GM18498 (cell line): ENCODE measurements at regions not wholly inside any gene's neighbourhood (a gene's known extent, or its start where the extent isn't known, plus 50 kb on each side); places are given as distances from the start of the nearest gene placed in this dataset.
"Not testable (repeated sequence)": the region's sequence is repeated elsewhere in the genome, so short reads cannot be mapped to it uniquely, and the experiment has no call there.

Source experiments
- ATAC-seq: cut with Tn5 transposase; IDR thresholded peaks from one replicate; pipeline ENCODE4 v1.9.1; 2021; ENCODE audit warnings: mild to moderate bottlenecking, moderate library complexity; ENCODE audit not compliant: unreplicated experiment

DNA sequence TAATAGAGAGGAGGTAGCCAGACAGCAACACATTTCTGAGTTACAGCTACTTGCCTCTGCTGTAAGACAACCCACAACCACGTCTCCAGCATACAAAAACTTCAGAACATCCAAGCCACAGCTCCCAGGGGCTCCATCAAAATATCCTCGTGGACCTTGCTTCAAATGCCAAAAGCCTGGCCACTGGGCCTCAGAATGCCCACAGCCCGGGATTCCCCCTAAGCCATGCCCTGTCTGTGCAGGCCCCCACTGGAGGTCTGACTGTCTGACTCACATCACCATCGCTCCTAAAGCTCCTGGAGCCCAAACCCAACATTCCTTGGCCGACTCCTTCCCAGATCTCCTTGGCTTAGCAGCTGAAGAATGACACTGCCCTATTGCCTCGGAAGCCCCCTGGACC is 186.6 kb upstream of the MAGEB16 start:
- ATAC-seq: not testable (repeated sequence)

GRCh38 chrX:35617836-35618235 is 180.3 kb upstream of the MAGEB16 start:
- ATAC-seq: no peak

GRCh38 chrX:35622040-35622439 is 176.1 kb upstream of the MAGEB16 start:
- no peak for ATAC-seq

GRCh38 chrX:35622601-35623000 is 175.5 kb upstream of the MAGEB16 start:
- no peak for ATAC-seq

GRCh38 chrX:35625714-35626113 is 172.4 kb upstream of the MAGEB16 start:
- no peak for ATAC-seq

GRCh38 chrX:35626124-35626523 is 172.0 kb upstream of the MAGEB16 start:
- no peak for ATAC-seq

- ATAC-seq: not testable (repeated sequence)
These were observed 162.2 kb upstream of the MAGEB16 start for GRCh38 chrX:35635971-35636370.

GRCh38 chrX:35664833-35665232 is 133.3 kb upstream of the MAGEB16 start:
- ATAC-seq: no peak

- ATAC-seq: no peak
These were observed 132.8 kb upstream of the MAGEB16 start for GRCh38 chrX:35665311-35665710.

DNA sequence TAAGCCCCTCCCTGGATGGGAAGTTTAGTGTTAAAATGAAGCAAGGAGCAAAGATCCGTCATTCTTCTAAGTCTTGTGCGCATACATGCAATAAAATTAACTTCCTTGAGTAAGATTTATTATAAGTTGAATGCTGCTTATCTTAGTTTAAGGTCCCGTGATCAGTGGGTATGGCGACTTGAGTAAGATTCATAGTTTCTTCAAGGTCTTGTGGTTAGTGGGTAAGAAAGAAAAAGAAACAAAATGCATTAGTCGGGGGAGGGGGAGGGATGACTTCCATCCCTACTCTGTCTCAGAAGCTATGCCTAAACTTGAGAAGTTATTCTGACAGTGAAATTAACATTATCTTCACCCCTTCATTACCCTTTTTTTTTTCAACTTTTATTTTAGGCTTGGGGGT is 127.3 kb upstream of the MAGEB16 start:
- ATAC-seq: no peak

GRCh38 chrX:35675151-35675550 is 123.0 kb upstream of the MAGEB16 start:
- no peak for ATAC-seq

DNA sequence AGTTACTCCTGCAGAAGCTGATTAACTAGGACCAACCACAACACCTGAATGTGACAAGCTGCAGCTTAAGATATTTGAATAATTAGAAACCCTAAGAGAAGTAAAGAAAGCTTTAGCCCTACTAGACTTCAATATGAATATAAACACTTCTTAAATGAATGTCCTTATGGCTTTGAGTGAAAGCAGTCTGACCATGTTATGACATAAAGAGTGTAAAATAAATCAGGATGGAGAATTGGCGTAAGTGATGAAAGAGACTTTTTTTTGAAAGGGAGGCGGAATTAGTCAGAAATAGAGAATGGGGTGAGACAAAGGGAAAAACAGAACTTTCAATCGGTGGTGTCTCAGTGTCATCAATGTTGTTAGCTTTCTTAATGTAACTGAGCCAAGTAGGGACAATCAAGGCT is 117.2 kb upstream of the MAGEB16 start:
- no peak for ATAC-seq

DNA sequence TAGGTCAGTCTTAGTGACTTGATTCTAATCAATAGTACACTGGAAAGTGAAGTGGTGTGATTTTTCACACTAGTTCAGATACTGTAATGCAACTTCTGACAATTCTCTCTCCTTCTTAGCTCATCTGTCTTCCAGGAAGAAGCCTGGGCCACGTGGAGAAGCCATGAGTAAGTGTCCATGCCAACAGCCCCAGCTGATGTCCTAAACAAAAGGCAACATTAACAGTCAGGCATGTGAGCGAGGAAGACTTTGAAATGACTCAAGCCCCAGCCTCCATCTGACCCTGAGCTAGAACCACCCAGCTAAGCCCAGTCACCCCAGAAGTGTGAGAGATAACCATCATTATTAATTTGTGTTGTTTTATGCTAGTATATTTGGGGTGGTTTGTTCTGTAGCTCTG is 115.7 kb upstream of the MAGEB16 start:
- ATAC-seq: no peak

- ATAC-seq: no peak
These were observed 101.3 kb upstream of the MAGEB16 start for GRCh38 chrX:35696760-35697234.

- ATAC-seq: no peak
These were observed 98.5 kb upstream of the MAGEB16 start for GRCh38 chrX:35699642-35700041.

- no peak for ATAC-seq
These were observed 98.0 kb upstream of the MAGEB16 start for GRCh38 chrX:35700121-35700520.

- no peak for ATAC-seq
These were observed 86.9 kb upstream of the MAGEB16 start for GRCh38 chrX:35711281-35711680.

- no peak for ATAC-seq
These were observed 76.0 kb upstream of the MAGEB16 start for GRCh38 chrX:35722128-35722527.

GRCh38 chrX:35726176-35726575 is 72.0 kb upstream of the MAGEB16 start:
- ATAC-seq: no peak

DNA sequence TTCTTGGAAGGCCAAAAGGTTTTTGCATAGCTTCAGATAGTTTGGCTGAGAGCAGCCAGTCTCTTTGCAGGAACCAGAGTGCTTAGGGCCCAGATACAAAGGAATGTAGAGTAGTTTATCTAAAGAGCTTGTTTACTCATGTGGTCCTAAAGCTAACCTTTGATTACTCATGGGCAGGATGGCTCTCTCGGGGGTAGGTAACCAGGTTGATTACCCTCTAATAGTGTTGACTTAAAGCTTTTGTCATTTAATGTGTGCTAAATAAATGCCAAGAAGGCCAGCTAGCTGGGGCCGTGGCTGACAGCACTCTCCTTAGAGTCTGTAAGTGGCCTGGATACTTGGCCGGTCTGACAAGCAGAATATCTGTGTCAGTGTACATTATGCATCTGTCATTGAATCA is 69.7 kb upstream of the MAGEB16 start:
- no peak for ATAC-seq

DNA sequence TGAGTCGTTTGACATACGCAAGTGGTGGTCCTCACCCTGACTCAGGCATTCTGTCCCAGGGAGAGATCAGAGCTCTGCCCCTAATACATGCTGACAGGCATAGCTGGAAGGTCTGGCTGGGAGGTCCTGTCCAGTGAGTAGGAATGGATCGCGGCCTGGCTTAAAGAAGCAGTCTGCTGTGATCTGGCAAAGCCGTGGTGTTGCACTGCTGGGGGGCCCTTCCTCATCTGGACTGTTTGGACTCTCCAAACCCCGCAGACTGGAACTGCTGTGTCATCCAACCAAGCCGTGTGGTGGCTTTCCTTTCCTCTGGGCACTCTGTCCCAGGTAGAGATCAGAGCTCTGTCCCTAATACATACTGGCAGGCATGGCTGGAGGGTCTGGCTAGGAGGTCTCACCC is 64.3 kb upstream of the MAGEB16 start:
- no peak for ATAC-seq

- ATAC-seq: no peak
These were observed 57.0 kb upstream of the MAGEB16 start for GRCh38 chrX:35741142-35741541.

- no peak for ATAC-seq
These were observed 54.8 kb upstream of the MAGEB16 start for GRCh38 chrX:35743331-35743730.
